ENCODE measurements at regions not wholly inside any gene's neighbourhood (a gene's known extent, or its start where the extent isn't known, plus 50 kb on each side); places are given as distances from the start of the nearest gene placed in this dataset.

- no peak for DNase-seq
- no peak for ATAC-seq
- intact Hi-C loops (cut with DNase I): no loop called here
These were observed 976.9 kb upstream of the MBL2 start for GRCh38 chr10:53749439-53749838.

GRCh38 chr10:53748319-53748718 lies 975.7 kb upstream of the MBL2 start:
- ATAC-seq (no peak), DNase-seq (no peak)
- intact Hi-C loops (cut with DNase I): no loop called here

GRCh38 chr10:53744746-53745145 lies 972.2 kb upstream of the MBL2 start:
- no peak for ATAC-seq
- DNase-seq: no peak
- intact Hi-C loops (cut with DNase I): no loop called here

- no peak for ATAC-seq
- intact Hi-C loops (cut with DNase I): no loop called here
- no peak for DNase-seq
These were observed 971.6 kb upstream of the MBL2 start for GRCh38 chr10:53744176-53744575.

GRCh38 chr10:53737132-53737531 lies 964.5 kb upstream of the MBL2 start:
- DNase-seq: no peak
- intact Hi-C loops (cut with DNase I): no loop called here
- ATAC-seq: no peak

- no peak for DNase-seq
- intact Hi-C loops (cut with DNase I): no loop called here
- no peak for ATAC-seq
These were observed 954.3 kb upstream of the MBL2 start for GRCh38 chr10:53726921-53727320.

- DNase-seq (no peak), ATAC-seq (no peak)
- intact Hi-C loops (cut with DNase I): no loop called here
These were observed 952.0 kb upstream of the MBL2 start for GRCh38 chr10:53724581-53724980.

GRCh38 chr10:53719658-53720057 lies 947.1 kb upstream of the MBL2 start:
- DNase-seq (no peak), ATAC-seq (no peak)
- intact Hi-C loops (cut with DNase I): no loop called here

GRCh38 chr10:53716156-53716555 lies 943.6 kb upstream of the MBL2 start:
- no peak for DNase-seq
- no peak for ATAC-seq
- intact Hi-C loops (cut with DNase I): no loop called here

GRCh38 chr10:53713431-53713830 lies 940.8 kb upstream of the MBL2 start:
- ATAC-seq (no peak), DNase-seq (no peak)
- intact Hi-C loops (cut with DNase I): no loop called here

- ATAC-seq: no peak
- peak; percentile 20 for DNase-seq
- intact Hi-C loops (cut with DNase I): no loop called here
These were observed 929.9 kb upstream of the MBL2 start for GRCh38 chr10:53702489-53702888.

- no peak for DNase-seq
- ATAC-seq: no peak
- intact Hi-C loops (cut with DNase I): no loop called here
These were observed 928.6 kb upstream of the MBL2 start for GRCh38 chr10:53701213-53701612.

GRCh38 chr10:53700278-53700677 lies 927.7 kb upstream of the MBL2 start:
- intact Hi-C loops (cut with DNase I): no loop called here
- DNase-seq (no peak), ATAC-seq (no peak)

GRCh38 chr10:53699684-53700083 lies 927.1 kb upstream of the MBL2 start:
- no peak for ATAC-seq
- intact Hi-C loops (cut with DNase I): no loop called here
- no peak for DNase-seq

- intact Hi-C loops (cut with DNase I): no loop called here
- DNase-seq: no peak
- ATAC-seq: no peak
These were observed 926.6 kb upstream of the MBL2 start for GRCh38 chr10:53699231-53699630.

GRCh38 chr10:53697038-53697437 lies 924.5 kb upstream of the MBL2 start:
- ATAC-seq (no peak), DNase-seq (no peak)
- intact Hi-C loops (cut with DNase I): no loop called here

GRCh38 chr10:53690524-53691240 lies 918.1 kb upstream of the MBL2 start:
- intact Hi-C loops (cut with DNase I): no loop called here
- ATAC-seq: no peak

GRCh38 chr10:53687800-53688199 lies 915.2 kb upstream of the MBL2 start:
- intact Hi-C loops (cut with DNase I): no loop called here
- ATAC-seq (no peak), DNase-seq (no peak)

More at GRCh38 chr10:53690524-53691240, 918.1 kb upstream of the MBL2 start:
- DNase-seq: no peak

- no peak for ATAC-seq
- DNase-seq: no peak
- intact Hi-C loops (cut with DNase I): no loop called here
These were observed 910.3 kb upstream of the MBL2 start for GRCh38 chr10:53682885-53683284.

GRCh38 chr10:53682458-53682857 lies 909.9 kb upstream of the MBL2 start:
- no peak for DNase-seq
- intact Hi-C loops (cut with DNase I): no loop called here
- ATAC-seq: no peak

GRCh38 chr10:53679666-53680065 lies 907.1 kb upstream of the MBL2 start:
- intact Hi-C loops (cut with DNase I): no loop called here
- ATAC-seq (no peak), DNase-seq (no peak)

- DNase-seq (no peak), ATAC-seq (no peak)
- intact Hi-C loops (cut with DNase I): no loop called here
These were observed 902.6 kb upstream of the MBL2 start for GRCh38 chr10:53675177-53675576.
